Ovary (tissue), 7 donors: ENCODE measurements at regions not wholly inside any gene's neighbourhood (a gene's known extent, or its start where the extent isn't known, plus 50 kb on each side); places are given as distances from the start of the nearest gene placed in this dataset.

ENCODE experiments used
- DNase-seq, 5 donors: peaks; one replicate each; pipeline ENCODE4 v3.0.0-alpha.2; 2019 to 2020
- H3K27ac ChIP-seq, 2 donors: fragments of 200-600 bp; one replicate each; pipeline versions ENCODE4 v1.5.1 to v1.8.0; 2019 to 2022
- H3K27me3 ChIP-seq: fragments of 200-600 bp; one replicate; pipeline ENCODE4 v1.8.0; 2022
- H3K36me3 ChIP-seq: fragments of 200-600 bp; sonication (generic); one replicate; pipeline ENCODE4 v1.5.1; 2019
- H3K4me1 ChIP-seq: one replicate; pipeline ENCODE4 v1.8.1; 2013; ENCODE audit warnings: mild to moderate bottlenecking, moderate library complexity; ENCODE audit not compliant: insufficient read depth
- H3K4me3 ChIP-seq: fragments of 200-600 bp; sonication (generic); one replicate; pipeline ENCODE4 v1.5.1; 2017
- H3K9me3 ChIP-seq, 2 donors: fragments of 200-600 bp in 1 of 2; sonication (generic) in 1 of 2; one replicate each; pipeline versions ENCODE4 v1.5.1 to v1.8.1; 2013 to 2019; ENCODE audit warnings: mild to moderate bottlenecking in 1 of 2, moderate library complexity in 1 of 2
- EP300 ChIP-seq: sonication (generic); formaldehyde crosslinking; IDR thresholded peaks from one replicate; pipeline ENCODE4 v1.6.1; 2017; ENCODE audit warnings: antibody characterized with exemption
- POLR2A ChIP-seq: fragments of 450-650 bp; IDR thresholded peaks from one replicate; pipeline ENCODE4 v1.6.1; 2017; ENCODE audit warnings: antibody characterized with exemption, mild to moderate bottlenecking, moderate library complexity
- WGBS, 3 donors: extraction: QIAGEN DNeasy Blood & Tissue Kit in 1 of 3; methylation state at CpG; one replicate each; pipeline versions ENCODE4 v1.1.5 to v1.1.7; 2013 to 2017; 5-methylcytosine and 5-hydroxymethylcytosine counted together
- intact Hi-C, 4 donors: fragments of 100-400 bp; cut with DNase I; formaldehyde crosslinking; loops; one replicate each; pipeline versions ENCODE4 v1.11.0 to v1.15.1; 2022 to 2023
- TF ChIP-seq, protein P1 (sequence below), 3 donors: fragments of 450-650 bp in 2 of 3; fragments of 200-600 bp in 1 of 3; IDR thresholded peaks; one replicate each; pipeline versions ENCODE4 v1.5.1 to v1.8.0; 2016 to 2022; ENCODE audit warnings: antibody characterized with exemption in 3 of 3, mild to moderate bottlenecking in 1 of 3
- donor health status: DM: no; HTN: no; CAD: no; lungs with moderate emphysema.
- donor health status: DM: no; HTN: no; CAD: no.
- donor health status: Bipolar disorder and iron deficiency.
- donor health status: DM: no; HTN: no; CAD: no.
- donor health status: DM: yes; HTN: yes; CAD: no.

DNA sequence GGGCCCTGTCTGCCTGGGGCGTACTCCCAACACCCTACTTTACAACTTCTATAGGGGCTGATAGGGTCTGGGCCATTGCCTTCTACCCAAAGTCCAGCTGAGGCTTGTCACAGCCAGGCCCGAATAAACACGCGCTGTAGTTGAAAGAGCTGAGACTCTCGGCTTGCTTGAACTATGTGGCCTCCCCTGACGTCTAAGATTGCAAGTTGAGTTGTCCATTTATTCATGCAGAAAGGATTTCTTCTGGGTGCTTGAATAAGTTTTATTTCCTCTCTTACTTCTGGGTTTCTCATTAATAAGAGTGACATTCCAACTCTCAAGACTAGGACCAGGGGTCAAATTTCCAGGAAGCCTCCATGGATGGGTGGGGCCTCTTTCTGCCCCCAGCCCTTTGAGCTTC is 74.4 kb upstream of the VRK1 start:
- H3K27me3 ChIP-seq, result no peaks in the 10 kb centered on the region

DNA sequence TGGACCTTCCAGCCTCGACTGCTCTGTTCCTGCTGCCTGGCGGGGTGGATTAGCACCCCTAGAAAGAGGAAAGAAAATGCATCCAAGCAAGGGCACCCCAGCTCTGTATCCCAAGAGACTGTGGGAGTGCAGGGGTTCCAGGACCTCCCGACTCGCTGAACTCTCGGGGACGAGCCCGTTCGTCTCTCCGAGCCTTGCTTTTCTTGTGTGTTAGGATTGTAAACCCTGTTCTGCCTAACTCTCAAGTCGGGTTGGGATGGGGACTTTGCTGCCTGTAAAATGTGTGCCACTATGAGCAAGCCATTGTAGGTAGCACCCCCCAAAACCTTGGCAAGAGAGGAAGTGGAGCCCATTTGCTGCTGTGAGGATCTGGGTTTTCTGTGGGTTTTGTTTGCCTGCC is 73.2 kb upstream of the VRK1 start:
- H3K27me3 ChIP-seq, result no peaks in the 10 kb centered on the region
- H3K4me1 ChIP-seq, result no peaks in the 10 kb centered on the region
- H3K27ac ChIP-seq, result no peak overlapping the region
- no peak for TF ChIP-seq EP300
- TF ChIP-seq, protein P1, sequence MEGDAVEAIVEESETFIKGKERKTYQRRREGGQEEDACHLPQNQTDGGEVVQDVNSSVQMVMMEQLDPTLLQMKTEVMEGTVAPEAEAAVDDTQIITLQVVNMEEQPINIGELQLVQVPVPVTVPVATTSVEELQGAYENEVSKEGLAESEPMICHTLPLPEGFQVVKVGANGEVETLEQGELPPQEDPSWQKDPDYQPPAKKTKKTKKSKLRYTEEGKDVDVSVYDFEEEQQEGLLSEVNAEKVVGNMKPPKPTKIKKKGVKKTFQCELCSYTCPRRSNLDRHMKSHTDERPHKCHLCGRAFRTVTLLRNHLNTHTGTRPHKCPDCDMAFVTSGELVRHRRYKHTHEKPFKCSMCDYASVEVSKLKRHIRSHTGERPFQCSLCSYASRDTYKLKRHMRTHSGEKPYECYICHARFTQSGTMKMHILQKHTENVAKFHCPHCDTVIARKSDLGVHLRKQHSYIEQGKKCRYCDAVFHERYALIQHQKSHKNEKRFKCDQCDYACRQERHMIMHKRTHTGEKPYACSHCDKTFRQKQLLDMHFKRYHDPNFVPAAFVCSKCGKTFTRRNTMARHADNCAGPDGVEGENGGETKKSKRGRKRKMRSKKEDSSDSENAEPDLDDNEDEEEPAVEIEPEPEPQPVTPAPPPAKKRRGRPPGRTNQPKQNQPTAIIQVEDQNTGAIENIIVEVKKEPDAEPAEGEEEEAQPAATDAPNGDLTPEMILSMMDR (IDR thresholded peaks at IDR 0.05), result no peak
- TF ChIP-seq POLR2A, result no peak
- H3K4me3 ChIP-seq, result no peak overlapping the region
- intact Hi-C loops, result no loop called here
- 81 to 91% (median 88%) methylated on average over 10 of the region's 10 CpGs for WGBS, 3 donors
- H3K36me3 ChIP-seq, result no peaks in the 10 kb centered on the region
- H3K9me3 ChIP-seq, result no peaks in the 10 kb centered on the region
- DNase-seq, result no peak

More for the DNA sequence above, 74.4 kb upstream of the VRK1 start:
- H3K36me3 ChIP-seq, result no peaks in the 10 kb centered on the region
- H3K4me3 ChIP-seq, result no peak overlapping the region
- 71 to 82% (median 75%) methylated on average over 6 of the region's 6 CpGs for WGBS, 3 donors
- TF ChIP-seq POLR2A (no peak), EP300 (no peak)
- TF ChIP-seq, protein P1 (IDR thresholded peaks at IDR 0.05), result no peak
- DNase-seq, result no peak
- H3K9me3 ChIP-seq, result no peaks in the 10 kb centered on the region
- intact Hi-C loops, result no loop called here
- H3K27ac ChIP-seq, result no peak overlapping the region
- H3K4me1 ChIP-seq, result no peaks in the 10 kb centered on the region

DNA sequence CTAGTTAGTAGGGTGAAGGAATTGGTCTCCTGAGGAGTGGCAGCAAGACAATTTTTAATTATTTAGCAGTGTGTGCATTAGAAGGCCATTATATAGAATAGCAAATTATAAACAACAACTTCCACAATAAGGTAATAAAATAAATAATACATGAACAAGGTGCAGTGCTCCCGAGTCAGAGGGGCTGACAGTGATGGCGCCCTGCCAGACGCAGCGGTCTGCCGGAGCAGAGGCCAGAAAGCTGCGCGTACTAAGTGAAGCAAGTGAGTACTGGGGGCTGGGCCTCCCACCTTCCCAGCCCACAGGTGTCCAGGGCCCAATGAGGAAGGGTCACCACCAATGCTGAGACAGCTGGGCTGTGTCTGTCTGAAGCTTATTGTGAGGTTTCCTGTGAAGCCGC is 72.0 kb upstream of the VRK1 start:
- Histone ChIP-seq H3K27ac (no peak overlapping the region), H3K9me3 (no peaks in the 10 kb centered on the region), H3K36me3 (no peaks in the 10 kb centered on the region), H3K27me3 (no peaks in the 10 kb centered on the region), H3K4me1 (no peaks in the 10 kb centered on the region), H3K4me3 (no peak overlapping the region)
- WGBS, 3 donors, result 83 to 90% (median 90%) methylated on average over 8 of the region's 8 CpGs
- TF ChIP-seq, protein P1 (IDR thresholded peaks at IDR 0.05), result no peak
- intact Hi-C loops, result no loop called here
- DNase-seq, result no peak

DNA sequence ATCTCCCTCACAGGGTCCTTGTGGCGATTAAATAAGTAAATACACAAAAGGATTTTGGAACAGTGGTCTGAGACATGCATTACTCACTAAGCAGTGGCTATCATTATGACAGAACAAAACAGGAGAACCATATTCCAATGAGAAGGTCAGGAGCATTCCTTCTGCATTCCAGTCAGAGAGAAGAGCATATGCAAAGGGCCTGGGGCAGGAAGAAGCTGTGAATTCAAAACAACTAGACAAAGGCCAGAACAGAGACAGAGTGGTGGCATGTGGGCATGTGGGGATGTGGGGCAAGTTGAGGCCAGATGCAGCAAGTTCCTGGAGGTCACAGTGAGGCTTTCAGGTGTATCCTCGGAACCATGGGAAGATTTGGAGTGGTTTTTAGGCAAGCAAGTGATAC is 70.1 kb upstream of the VRK1 start:
- H3K4me1 ChIP-seq, result no peaks in the 10 kb centered on the region
- 70 to 92% (median 78%) methylated on average over 2 of the region's 2 CpGs for WGBS, 3 donors
- H3K27ac ChIP-seq, result no peak overlapping the region
- no peaks in the 10 kb centered on the region for H3K9me3 ChIP-seq
- TF ChIP-seq, protein P1 (IDR thresholded peaks at IDR 0.05), result no peak
- no peak for TF ChIP-seq POLR2A
- no peak for TF ChIP-seq EP300
- no peak for DNase-seq
- H3K27me3 ChIP-seq, result no peaks in the 10 kb centered on the region
- intact Hi-C loops, result no loop called here
- no peaks in the 10 kb centered on the region for H3K36me3 ChIP-seq
- no peak overlapping the region for H3K4me3 ChIP-seq

DNA sequence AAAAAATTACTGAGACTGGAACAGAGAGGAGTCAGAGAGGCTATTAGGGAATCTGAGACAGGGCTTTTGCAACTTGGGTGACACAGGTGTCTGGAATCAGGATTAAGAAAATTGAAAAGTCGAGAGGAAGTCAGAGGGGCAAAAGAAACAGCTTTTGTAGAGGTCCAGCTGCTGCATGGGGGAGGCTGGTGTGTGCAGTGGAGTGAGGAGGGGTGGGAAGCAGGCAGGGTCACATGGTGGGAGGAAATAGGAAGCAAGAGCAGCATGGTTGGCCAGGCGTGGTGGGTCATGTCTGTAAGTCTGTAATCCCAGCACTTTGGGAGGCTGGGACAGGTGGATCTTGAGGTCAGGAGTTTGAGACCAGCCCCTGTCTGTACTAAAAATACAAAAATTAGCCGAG is 69.7 kb upstream of the VRK1 start:
- Histone ChIP-seq H3K27me3 (no peaks in the 10 kb centered on the region), H3K9me3 (no peaks in the 10 kb centered on the region), H3K36me3 (no peaks in the 10 kb centered on the region), H3K4me1 (no peaks in the 10 kb centered on the region), H3K27ac (no peak overlapping the region), H3K4me3 (no peak overlapping the region)
- DNase-seq, result no peak
- intact Hi-C loops, result no loop called here
- no peak for TF ChIP-seq EP300
- no peak for TF ChIP-seq POLR2A
- WGBS, 3 donors, result 37 to 42% (median 38%) methylated on average over 3 of the region's 3 CpGs
